GM12865 (cell line): ENCODE measurements at regions not wholly inside any gene's neighbourhood (a gene's known extent, or its start where the extent isn't known, plus 50 kb on each side); places are given as distances from the start of the nearest gene placed in this dataset.
A peak's percentile ranks its signal among the peaks of the same experiment; 100 is the strongest.
"Not testable (repeated sequence)": the region's sequence is repeated elsewhere in the genome, so short reads cannot be mapped to it uniquely, and the experiment has no call there.

ENCODE experiments used
- DNase-seq: peaks from one replicate; pipeline ENCODE4 v3.0.0; 2010; ENCODE audit warnings: low read depth
- H3K4me3 ChIP-seq: 2 replicates; pipeline ENCODE4 v1.5.1; 2011; ENCODE audit warnings: mild to moderate bottlenecking, low read depth, low read length, control low read depth
- TF ChIP-seq, protein P1 (sequence below): IDR thresholded peaks from 2 replicates; pipeline ENCODE4 v1.5.1; 2011; ENCODE audit warnings: low read length, control low read depth, low read depth, inconsistent platforms; ENCODE audit not compliant: insufficient read depth; ENCODE audit errors: missing control alignments

GRCh38 chr21:28480470-28480869, 512.2 kb downstream of the LTN1 start:
- TF ChIP-seq, protein P1, sequence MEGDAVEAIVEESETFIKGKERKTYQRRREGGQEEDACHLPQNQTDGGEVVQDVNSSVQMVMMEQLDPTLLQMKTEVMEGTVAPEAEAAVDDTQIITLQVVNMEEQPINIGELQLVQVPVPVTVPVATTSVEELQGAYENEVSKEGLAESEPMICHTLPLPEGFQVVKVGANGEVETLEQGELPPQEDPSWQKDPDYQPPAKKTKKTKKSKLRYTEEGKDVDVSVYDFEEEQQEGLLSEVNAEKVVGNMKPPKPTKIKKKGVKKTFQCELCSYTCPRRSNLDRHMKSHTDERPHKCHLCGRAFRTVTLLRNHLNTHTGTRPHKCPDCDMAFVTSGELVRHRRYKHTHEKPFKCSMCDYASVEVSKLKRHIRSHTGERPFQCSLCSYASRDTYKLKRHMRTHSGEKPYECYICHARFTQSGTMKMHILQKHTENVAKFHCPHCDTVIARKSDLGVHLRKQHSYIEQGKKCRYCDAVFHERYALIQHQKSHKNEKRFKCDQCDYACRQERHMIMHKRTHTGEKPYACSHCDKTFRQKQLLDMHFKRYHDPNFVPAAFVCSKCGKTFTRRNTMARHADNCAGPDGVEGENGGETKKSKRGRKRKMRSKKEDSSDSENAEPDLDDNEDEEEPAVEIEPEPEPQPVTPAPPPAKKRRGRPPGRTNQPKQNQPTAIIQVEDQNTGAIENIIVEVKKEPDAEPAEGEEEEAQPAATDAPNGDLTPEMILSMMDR = no peak
- no peak overlapping the region for H3K4me3 ChIP-seq
- peak; percentile 63 for DNase-seq

DNA sequence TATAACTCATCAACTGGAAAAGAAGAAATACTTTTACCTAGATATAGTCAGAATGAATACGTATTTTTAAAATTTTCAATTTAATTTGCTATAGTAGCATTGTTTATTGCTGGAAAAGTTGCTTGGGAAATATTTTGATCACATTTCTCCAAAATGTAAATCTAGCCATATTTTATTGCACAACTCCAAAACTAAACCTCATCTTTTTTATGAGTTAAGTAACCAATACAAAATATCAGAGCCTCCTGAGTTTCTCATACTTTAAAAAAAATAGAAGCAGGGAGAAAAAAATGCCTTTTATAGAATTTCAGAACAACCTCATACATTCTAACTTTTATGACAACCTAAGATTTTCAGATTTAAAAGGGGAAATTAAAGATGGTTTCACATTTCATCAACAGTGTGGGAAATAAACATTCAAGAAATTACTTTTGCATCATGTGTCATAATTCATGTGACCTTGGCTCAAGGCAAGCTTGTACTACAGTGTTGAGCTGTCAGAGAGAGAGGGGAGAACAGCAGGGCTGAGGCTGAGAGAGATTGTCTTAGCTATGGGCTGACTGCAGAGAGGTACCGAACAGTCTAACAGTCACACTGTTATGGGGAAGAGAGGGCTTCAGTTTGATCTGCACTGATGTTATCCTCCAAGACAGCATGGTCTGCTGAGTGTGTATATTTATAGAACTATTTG, 519.0 kb downstream of the LTN1 start:
- no peak overlapping the region for H3K4me3 ChIP-seq
- TF ChIP-seq, protein P1 = no peak
- peak; percentile 54 for DNase-seq

- H3K4me3 ChIP-seq = not testable (repeated sequence)
- DNase-seq = peak; percentile 37
These were observed 520.1 kb downstream of the LTN1 start for GRCh38 chr21:28472543-28472942.

GRCh38 chr21:28464988-28465387, 527.7 kb downstream of the LTN1 start:
- no peak for DNase-seq
- TF ChIP-seq, protein P1 = no peak
- no peak overlapping the region for H3K4me3 ChIP-seq

DNA sequence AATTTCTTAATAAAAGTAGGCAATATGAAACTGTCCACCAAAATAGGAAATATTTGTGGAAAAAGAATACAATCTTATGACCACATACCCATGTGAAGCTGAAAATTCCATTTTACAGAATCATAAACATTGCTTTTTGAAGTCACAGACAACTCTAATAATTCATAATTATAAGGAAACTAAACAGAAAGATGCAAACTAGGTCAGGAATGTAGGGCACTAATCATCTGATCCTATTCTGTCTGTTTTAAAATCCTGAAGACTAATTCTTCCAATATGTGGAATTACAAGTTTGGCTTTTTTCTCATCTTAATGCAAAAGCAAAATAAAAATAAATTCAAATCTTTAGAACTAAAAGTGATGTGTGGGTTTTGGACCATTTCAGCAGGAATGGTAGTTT, 528.6 kb downstream of the LTN1 start:
- TF ChIP-seq, protein P1 = no peak
- no peak for DNase-seq

GRCh38 chr21:28459193-28459592, 533.5 kb downstream of the LTN1 start:
- TF ChIP-seq, protein P1 = no peak
- H3K4me3 ChIP-seq = no peak overlapping the region
- DNase-seq = peak; percentile 20

More for the DNA sequence above, 528.6 kb downstream of the LTN1 start:
- no peak overlapping the region for H3K4me3 ChIP-seq

- DNase-seq = no peak
- TF ChIP-seq, protein P1 = no peak
- no peak overlapping the region for H3K4me3 ChIP-seq
These were observed 534.2 kb downstream of the LTN1 start for GRCh38 chr21:28458446-28458845.

DNA sequence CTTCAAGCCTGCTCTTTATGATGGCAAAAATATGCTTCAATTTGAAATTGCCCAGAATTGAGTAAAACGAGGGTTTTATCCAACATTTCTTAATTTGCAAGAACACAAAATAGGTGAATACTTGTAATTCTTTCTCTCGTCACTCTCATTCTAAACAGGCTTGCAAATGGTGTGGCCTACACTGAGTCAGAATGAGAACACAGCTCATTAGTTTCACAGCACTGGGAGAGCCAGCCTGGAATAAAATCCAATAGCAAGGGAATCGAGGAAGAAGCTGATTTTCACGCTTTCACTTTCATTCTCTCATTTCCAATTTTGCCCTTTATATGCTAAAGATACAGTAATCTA, 537.5 kb downstream of the LTN1 start:
- no peak for DNase-seq
- TF ChIP-seq, protein P1 = no peak
- H3K4me3 ChIP-seq = no peak overlapping the region
